ENCODE measurements at regions not wholly inside any gene's neighbourhood (a gene's known extent, or its start where the extent isn't known, plus 50 kb on each side); places are given as distances from the start of the nearest gene placed in this dataset.

GRCh38 chr10:3393958-3394357 lies 221.4 kb upstream of the PITRM1 start:
- TF ChIP-seq POLR2A (IDR thresholded peaks at IDR 0.05) (no peak), CTCF (IDR thresholded peaks at IDR 0.05) (no peak)

All from suprapubic skin (tissue), 3 donors.